HL-60 (cell line): ENCODE measurements at regions not wholly inside any gene's neighbourhood (a gene's known extent, or its start where the extent isn't known, plus 50 kb on each side); places are given as distances from the start of the nearest gene placed in this dataset.

ENCODE experiments used
- DNase-seq, 2 experiments: peaks; one replicate each; pipeline ENCODE4 v3.0.0-alpha.2; 2010 to 2020; ENCODE audit warnings: low read depth in 1 of 2, low spot score in 1 of 2
- H3K27ac ChIP-seq: fragments of 250-450 bp; sonication (Bioruptor Pico); replicated peaks from 2 replicates; pipeline ENCODE4 v1.5.1; 2020; ENCODE audit warnings: mild to moderate bottlenecking, moderate library complexity
- H3K27me3 ChIP-seq: fragments of 250-450 bp; sonication (Bioruptor Pico); 2 replicates; pipeline ENCODE4 v1.5.1; 2021; ENCODE audit warnings: mild to moderate bottlenecking, moderate library complexity; ENCODE audit not compliant: insufficient read depth, poor library complexity, severe bottlenecking
- H3K4me3 ChIP-seq: replicated peaks from 2 replicates; pipeline ENCODE4 v1.5.1; 2011; ENCODE audit warnings: mild to moderate bottlenecking, control low read depth, low read length; ENCODE audit not compliant: insufficient read depth
- GABPA ChIP-seq: IDR thresholded peaks from 2 replicates; pipeline ENCODE4 v1.6.1; 2012; ENCODE audit warnings: low read depth
- POLR2AphosphoS5 ChIP-seq: IDR thresholded peaks from 2 replicates; pipeline ENCODE4 v1.6.1; 2012; ENCODE audit warnings: low read depth
- REST ChIP-seq: IDR thresholded peaks from 2 replicates; pipeline ENCODE4 v1.6.1; 2012; ENCODE audit warnings: low read depth; ENCODE audit not compliant: insufficient replicate concordance
- SPI1 ChIP-seq: IDR thresholded peaks from 2 replicates; pipeline ENCODE4 v1.6.1; 2012; ENCODE audit warnings: low read depth, mild to moderate bottlenecking, borderline replicate concordance
- TF ChIP-seq, protein P1 (sequence below): IDR thresholded peaks from one replicate; pipeline ENCODE4 v1.5.1; 2011; ENCODE audit warnings: low read length, control low read depth, inconsistent platforms; ENCODE audit not compliant: insufficient read depth

- no peak for DNase-seq
- no peak overlapping the region for H3K27ac ChIP-seq
- no peak overlapping the region for H3K4me3 ChIP-seq
- TF ChIP-seq GABPA: no peak
- TF ChIP-seq, protein P1, sequence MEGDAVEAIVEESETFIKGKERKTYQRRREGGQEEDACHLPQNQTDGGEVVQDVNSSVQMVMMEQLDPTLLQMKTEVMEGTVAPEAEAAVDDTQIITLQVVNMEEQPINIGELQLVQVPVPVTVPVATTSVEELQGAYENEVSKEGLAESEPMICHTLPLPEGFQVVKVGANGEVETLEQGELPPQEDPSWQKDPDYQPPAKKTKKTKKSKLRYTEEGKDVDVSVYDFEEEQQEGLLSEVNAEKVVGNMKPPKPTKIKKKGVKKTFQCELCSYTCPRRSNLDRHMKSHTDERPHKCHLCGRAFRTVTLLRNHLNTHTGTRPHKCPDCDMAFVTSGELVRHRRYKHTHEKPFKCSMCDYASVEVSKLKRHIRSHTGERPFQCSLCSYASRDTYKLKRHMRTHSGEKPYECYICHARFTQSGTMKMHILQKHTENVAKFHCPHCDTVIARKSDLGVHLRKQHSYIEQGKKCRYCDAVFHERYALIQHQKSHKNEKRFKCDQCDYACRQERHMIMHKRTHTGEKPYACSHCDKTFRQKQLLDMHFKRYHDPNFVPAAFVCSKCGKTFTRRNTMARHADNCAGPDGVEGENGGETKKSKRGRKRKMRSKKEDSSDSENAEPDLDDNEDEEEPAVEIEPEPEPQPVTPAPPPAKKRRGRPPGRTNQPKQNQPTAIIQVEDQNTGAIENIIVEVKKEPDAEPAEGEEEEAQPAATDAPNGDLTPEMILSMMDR: no peak
- no peak for TF ChIP-seq SPI1
- TF ChIP-seq POLR2AphosphoS5: no peak
- TF ChIP-seq REST: no peak
- H3K27me3 ChIP-seq: no peaks in the 10 kb centered on the region
Measured at GRCh38 chr11:128045094-128045725, 542.1 kb downstream of the ETS1 start.

DNA sequence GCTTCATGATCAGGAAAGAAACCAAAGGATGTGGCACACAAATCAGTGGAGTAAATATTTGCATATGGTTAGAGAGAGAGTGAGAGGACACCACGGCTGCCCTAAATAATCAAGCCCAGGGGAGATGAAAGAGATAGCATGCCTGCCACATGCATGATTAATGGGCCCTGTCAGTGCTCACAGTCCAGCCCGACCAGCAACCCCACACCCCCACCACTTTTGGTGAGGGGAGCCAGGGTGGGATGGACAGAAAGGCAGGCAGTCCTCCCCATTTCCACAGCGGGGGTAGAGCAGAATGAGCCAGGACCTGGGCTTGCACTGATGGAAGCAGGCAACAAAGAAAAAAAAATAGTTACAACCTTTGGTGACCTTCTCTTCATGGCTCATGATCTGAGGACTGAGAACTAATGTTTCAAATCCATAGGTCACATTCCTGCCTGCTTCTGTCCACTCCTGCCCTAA is 545.0 kb downstream of the ETS1 start:
- TF ChIP-seq REST: no peak
- TF ChIP-seq, protein P1: no peak
- no peak for TF ChIP-seq SPI1
- TF ChIP-seq GABPA: no peak
- TF ChIP-seq POLR2AphosphoS5: no peak
- no peak for DNase-seq

GRCh38 chr11:128040603-128041002 is 546.8 kb downstream of the ETS1 start:
- Histone ChIP-seq H3K27ac (peak overlapping the region; percentile 90), H3K27me3 (no peaks in the 10 kb centered on the region), H3K4me3 (no peak overlapping the region)
- DNase-seq: peak in 1 of 2 experiments; percentile 67
- TF ChIP-seq POLR2AphosphoS5 (no peak), GABPA (no peak), SPI1 (peak; percentile 53; the same call in 1 of the 2 replicates), REST (no peak)
- TF ChIP-seq, protein P1: no peak

More for the DNA sequence above, 545.0 kb downstream of the ETS1 start:
- Histone ChIP-seq H3K4me3 (no peak overlapping the region), H3K27me3 (no peaks in the 10 kb centered on the region), H3K27ac (no peak overlapping the region)
